Osteoblast (primary cell): ENCODE measurements at regions not wholly inside any gene's neighbourhood (a gene's known extent, or its start where the extent isn't known, plus 50 kb on each side); places are given as distances from the start of the nearest gene placed in this dataset.
A peak's percentile ranks its signal among the peaks of the same experiment; 100 is the strongest.

Experiments
- DNase-seq: peaks from one replicate; pipeline ENCODE4 v3.0.0; 2011; ENCODE audit warnings: low spot score, mixed read lengths; ENCODE audit not compliant: insufficient read length; ENCODE audit errors: missing footprints
- H2AFZ ChIP-seq: 2 replicates; pipeline ENCODE4 v1.6.0; 2011; ENCODE audit warnings: mild to moderate bottlenecking, low read length
- H3K27ac ChIP-seq: 2 replicates; pipeline ENCODE4 v1.5.1; 2011; ENCODE audit warnings: mild to moderate bottlenecking, low read depth, low read length, moderate library complexity
- H3K27me3 ChIP-seq: 2 replicates; pipeline ENCODE4 v1.6.0; 2012; ENCODE audit warnings: mild to moderate bottlenecking, control low read depth, inconsistent platforms, low read length, moderate library complexity; ENCODE audit not compliant: insufficient read depth
- H3K36me3 ChIP-seq: 2 replicates; pipeline ENCODE4 v1.5.1; 2011; ENCODE audit warnings: mild to moderate bottlenecking, low read length, control low read depth, moderate library complexity; ENCODE audit not compliant: insufficient read depth
- H3K4me1 ChIP-seq: 2 replicates; pipeline ENCODE4 v1.5.1; 2011; ENCODE audit warnings: mild to moderate bottlenecking, low read length, control low read depth, moderate library complexity; ENCODE audit not compliant: insufficient read depth
- H3K4me2 ChIP-seq: 2 replicates; pipeline ENCODE4 v1.6.0; 2011; ENCODE audit warnings: mild to moderate bottlenecking, low read length; ENCODE audit not compliant: insufficient read depth
- H3K4me3 ChIP-seq: fragments of 200-600 bp; sonication (generic); 3 replicates; pipeline ENCODE4 v1.5.1; 2012; ENCODE audit warnings: mild to moderate bottlenecking, low read length, inconsistent platforms; ENCODE audit not compliant: insufficient read depth
- H3K79me2 ChIP-seq: 2 replicates; pipeline ENCODE4 v1.6.0; 2012; ENCODE audit warnings: mild to moderate bottlenecking, low read length, control low read depth, inconsistent platforms; ENCODE audit not compliant: insufficient read depth
- H3K9me3 ChIP-seq: 2 replicates; pipeline ENCODE4 v1.5.1; 2011; ENCODE audit warnings: low read depth, low read length, control low read depth
- H4K20me1 ChIP-seq: 2 replicates; pipeline ENCODE4 v1.6.0; 2012; ENCODE audit warnings: mild to moderate bottlenecking, low read length, control low read depth; ENCODE audit not compliant: insufficient read depth
- CTCF ChIP-seq: IDR thresholded peaks from 2 replicates; pipeline ENCODE4 v1.5.1; 2011; ENCODE audit warnings: mild to moderate bottlenecking, low read depth, low read length, moderate library complexity; ENCODE audit errors: extremely low read depth

DNA sequence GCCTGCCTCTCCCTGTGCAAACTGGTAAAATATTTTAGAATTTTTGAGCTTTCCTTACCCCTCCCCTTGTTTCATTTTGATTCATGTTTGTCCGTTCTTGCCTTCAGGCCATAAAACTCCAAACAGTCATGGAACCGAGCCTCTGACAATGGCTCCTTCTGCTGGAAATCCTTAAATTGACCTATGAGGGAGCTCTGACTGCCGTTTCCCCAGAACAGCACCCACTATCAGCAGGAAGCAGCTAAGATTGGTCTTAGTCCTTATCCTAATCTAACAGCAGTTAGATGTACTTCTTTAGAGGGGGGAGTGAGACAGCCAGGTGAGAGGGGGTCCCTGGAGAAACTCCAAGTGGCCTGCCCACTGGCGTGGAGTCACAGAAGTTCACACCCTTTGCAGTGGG lies 106.7 kb downstream of the FAM174A start:
- Histone ChIP-seq H3K4me3 (no peak overlapping the region), H2AFZ (peak overlapping the region; percentile 1), H3K27ac (no peak overlapping the region), H3K36me3 (no peaks in the 10 kb centered on the region), H3K27me3 (no peaks in the 10 kb centered on the region), H4K20me1 (no peaks in the 10 kb centered on the region), H3K9me3 (no peaks in the 10 kb centered on the region), H3K4me2 (no peak overlapping the region), H3K4me1 (no peaks in the 10 kb centered on the region), H3K79me2 (no peaks in the 10 kb centered on the region)
- no peak for DNase-seq
- TF ChIP-seq CTCF, result no peak

DNA sequence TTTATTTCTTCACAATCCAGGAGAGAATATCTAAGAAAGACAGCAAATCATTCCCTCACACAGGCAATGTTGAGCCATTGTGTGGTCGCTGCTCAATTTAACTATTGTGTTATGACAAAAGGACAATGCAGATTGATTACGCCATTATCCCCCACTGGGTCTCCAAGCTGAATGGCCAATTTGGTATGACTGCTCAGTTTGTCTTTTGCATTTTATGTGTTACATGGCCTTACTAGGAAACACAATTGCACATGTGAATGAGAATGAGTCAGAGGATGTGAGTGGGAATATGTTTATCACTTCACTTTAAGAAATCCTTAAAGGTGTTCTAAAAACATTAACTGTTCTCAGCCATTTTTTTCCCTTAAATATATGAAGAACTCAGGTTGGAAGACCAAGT lies 108.3 kb downstream of the FAM174A start:
- Histone ChIP-seq H3K4me1 (no peaks in the 10 kb centered on the region), H3K79me2 (no peaks in the 10 kb centered on the region), H3K9me3 (no peaks in the 10 kb centered on the region), H2AFZ (no peak overlapping the region), H3K27ac (no peak overlapping the region), H3K27me3 (no peaks in the 10 kb centered on the region), H3K4me3 (no peak overlapping the region), H3K4me2 (no peak overlapping the region), H3K36me3 (no peaks in the 10 kb centered on the region), H4K20me1 (no peaks in the 10 kb centered on the region)
- DNase-seq, result no peak
- TF ChIP-seq CTCF, result no peak

GRCh38 chr5:100644185-100644584 lies 109.0 kb downstream of the FAM174A start:
- H2AFZ ChIP-seq, result no peak overlapping the region
- no peaks in the 10 kb centered on the region for H3K9me3 ChIP-seq
- no peak overlapping the region for H3K27ac ChIP-seq
- no peak overlapping the region for H3K4me3 ChIP-seq
- H3K79me2 ChIP-seq, result no peaks in the 10 kb centered on the region
- no peaks in the 10 kb centered on the region for H3K27me3 ChIP-seq
- no peaks in the 10 kb centered on the region for H4K20me1 ChIP-seq
- H3K4me2 ChIP-seq, result no peak overlapping the region
- no peak for DNase-seq
- no peaks in the 10 kb centered on the region for H3K4me1 ChIP-seq
- H3K36me3 ChIP-seq, result no peaks in the 10 kb centered on the region
- no peak for TF ChIP-seq CTCF

DNA sequence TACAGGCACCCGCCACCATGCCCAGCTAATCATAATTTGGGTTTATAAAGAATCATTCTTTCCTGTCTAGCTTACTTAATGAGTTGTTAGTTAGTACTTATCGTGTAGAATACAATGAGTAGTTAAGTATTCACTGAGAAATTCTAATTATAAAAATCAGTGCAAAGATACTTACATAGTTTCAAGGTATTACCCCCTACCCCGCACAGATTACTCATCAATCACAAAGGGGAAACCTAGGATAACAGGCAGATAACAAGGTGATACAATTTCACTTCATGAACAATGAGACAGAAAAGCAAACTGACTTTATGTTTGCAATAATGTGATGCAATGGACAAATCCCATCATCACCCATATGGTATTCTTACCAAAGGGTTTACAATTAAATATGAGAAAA lies 109.6 kb downstream of the FAM174A start:
- Histone ChIP-seq H3K4me1 (no peaks in the 10 kb centered on the region), H3K27ac (no peak overlapping the region), H3K4me2 (no peak overlapping the region), H2AFZ (no peak overlapping the region), H3K4me3 (no peak overlapping the region), H3K79me2 (no peaks in the 10 kb centered on the region), H4K20me1 (no peaks in the 10 kb centered on the region), H3K9me3 (no peaks in the 10 kb centered on the region), H3K27me3 (no peaks in the 10 kb centered on the region), H3K36me3 (no peaks in the 10 kb centered on the region)
- no peak for DNase-seq
- TF ChIP-seq CTCF, result no peak
